AG09319 (cell line): ENCODE measurements at regions not wholly inside any gene's neighbourhood (a gene's known extent, or its start where the extent isn't known, plus 50 kb on each side); places are given as distances from the start of the nearest gene placed in this dataset.

ENCODE experiments used
- DNase-seq: peaks from one replicate; pipeline ENCODE4 v3.0.0-alpha.2; 2010; ENCODE audit warnings: low read depth; ENCODE audit errors: extremely low read depth
- TF ChIP-seq, protein P1 (sequence below): IDR thresholded peaks from 2 replicates; pipeline ENCODE4 v1.5.1; 2011; ENCODE audit warnings: low read depth, mild to moderate bottlenecking, inconsistent platforms, low read length, moderate library complexity

DNA sequence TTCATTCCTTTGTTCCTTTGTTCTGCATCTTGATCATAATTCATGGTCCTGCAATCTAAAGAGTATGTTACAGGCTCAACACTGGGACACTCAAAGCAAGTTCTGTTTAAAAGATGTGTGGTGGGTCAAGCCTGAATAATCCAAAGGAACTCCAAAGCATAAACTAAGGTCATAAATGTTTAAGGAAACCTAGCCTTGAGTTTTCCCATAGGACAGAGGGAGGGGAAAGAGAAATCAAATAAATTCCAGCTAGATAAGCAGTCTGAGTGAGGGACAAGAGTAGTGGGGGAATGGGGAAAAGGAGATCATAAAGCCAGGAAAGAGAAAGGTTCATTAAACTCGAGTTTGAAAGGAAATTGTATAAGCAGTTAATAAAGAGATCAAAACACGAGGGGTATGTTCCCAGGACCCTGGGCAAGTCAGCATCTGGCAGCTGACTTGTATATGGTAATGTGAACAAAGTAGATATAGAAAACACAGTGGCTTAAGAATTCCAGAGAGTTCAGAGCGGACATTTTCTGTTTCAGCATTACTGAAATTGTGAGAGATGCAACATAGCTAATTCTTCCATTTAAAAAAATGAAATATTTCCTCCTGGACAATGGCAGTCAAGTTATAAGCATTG lies 125.8 kb upstream of the EDNRA start:
- DNase-seq, result no peak
- TF ChIP-seq, protein P1, sequence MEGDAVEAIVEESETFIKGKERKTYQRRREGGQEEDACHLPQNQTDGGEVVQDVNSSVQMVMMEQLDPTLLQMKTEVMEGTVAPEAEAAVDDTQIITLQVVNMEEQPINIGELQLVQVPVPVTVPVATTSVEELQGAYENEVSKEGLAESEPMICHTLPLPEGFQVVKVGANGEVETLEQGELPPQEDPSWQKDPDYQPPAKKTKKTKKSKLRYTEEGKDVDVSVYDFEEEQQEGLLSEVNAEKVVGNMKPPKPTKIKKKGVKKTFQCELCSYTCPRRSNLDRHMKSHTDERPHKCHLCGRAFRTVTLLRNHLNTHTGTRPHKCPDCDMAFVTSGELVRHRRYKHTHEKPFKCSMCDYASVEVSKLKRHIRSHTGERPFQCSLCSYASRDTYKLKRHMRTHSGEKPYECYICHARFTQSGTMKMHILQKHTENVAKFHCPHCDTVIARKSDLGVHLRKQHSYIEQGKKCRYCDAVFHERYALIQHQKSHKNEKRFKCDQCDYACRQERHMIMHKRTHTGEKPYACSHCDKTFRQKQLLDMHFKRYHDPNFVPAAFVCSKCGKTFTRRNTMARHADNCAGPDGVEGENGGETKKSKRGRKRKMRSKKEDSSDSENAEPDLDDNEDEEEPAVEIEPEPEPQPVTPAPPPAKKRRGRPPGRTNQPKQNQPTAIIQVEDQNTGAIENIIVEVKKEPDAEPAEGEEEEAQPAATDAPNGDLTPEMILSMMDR, result no peak

DNA sequence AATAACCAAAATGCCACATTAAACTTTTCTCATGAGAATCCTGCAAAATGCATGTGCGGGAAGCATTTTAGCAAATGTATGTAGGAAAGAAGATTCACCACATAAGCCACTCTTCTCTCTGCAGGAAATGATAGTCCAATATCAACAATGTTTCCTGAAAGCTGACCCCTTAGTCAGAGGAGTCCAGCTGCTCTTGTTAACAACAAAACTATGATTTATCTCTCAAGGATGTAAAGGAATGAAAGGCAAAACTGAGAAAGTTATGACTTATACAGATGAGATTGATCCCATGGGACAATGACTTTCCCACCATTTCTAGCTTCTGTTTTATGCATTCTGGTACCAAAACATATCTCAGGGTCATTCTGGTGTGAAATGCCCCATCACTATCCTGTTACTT lies 125.0 kb upstream of the EDNRA start:
- TF ChIP-seq, protein P1, result no peak
- DNase-seq, result no peak

DNA sequence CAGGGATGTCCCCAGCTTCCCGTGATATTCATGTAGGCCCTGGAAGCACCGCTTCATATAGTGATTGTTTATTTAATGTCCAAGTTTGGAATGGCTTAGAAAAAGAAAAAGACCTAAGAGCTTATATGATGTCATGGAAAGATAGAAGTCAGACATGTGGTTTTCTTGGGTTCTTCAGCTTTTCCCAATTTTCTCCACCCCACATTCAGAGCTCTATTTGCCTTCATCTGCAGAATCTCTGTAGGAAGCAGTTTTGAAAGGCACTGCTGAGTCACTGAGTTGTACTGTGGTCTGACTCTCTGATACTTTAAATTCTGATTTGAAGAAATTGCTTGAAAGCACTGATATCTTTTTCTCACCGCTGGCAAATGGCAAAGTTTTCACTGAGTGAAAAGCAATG lies 120.6 kb upstream of the EDNRA start:
- TF ChIP-seq, protein P1, result no peak
- DNase-seq, result peak; percentile 44

DNA sequence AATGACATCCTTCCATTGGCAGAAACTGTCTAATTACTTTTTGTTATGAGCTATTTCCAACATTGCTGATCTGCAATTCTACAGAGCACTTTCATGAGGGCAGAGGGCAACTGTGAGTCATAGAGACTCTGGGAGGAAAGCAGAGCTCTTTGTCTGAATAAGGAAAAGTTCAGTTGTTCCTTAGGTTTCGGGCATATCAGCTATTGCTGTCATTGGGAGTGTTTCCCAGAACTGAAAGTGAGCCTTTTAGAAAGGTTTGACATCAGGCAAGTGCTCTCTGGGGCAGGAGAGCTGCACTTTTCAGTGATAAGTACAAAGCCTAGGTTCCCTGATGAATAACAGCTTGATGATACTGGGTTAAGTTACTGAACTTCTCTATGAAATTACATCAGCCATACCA lies 119.2 kb upstream of the EDNRA start:
- peak; percentile 49 for DNase-seq
- TF ChIP-seq, protein P1, result no peak

DNA sequence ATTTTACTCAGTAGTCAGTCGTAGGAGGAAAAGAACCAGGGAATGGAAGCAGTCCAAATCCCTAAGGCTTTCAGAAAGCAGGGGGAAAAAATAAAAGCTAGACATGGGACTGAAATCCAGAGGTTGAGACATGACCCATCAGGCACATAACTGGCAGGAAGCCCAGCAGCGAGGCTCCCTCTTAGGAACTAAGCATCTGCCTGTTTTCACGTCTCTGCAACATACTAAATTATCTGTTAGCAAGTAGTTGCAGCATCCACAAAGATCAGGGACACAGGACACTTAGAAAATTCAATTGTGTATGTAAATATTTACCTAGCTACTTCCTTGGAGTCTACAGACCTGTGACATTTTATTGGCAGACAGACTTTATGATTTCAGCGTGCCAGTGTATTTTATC lies 118.0 kb upstream of the EDNRA start:
- no peak for DNase-seq

DNA sequence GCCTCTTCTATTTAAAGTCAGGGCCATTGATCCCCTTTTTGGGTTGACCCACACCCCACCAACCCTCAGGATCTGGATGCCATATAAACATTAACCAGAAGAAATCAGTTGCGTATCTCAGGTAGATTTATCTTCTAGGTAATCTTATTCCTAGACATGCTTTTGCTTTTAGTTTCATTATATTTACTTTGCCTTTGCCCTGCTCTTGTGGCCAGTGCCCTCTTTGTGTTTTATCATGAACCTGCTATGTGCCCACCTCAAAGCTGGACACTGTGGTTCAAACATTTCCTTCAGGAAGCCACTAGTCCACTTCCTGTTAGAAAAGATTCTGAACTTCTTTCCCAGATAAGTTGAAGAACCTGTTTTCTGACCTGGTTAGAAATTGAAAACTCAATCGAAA lies 117.4 kb upstream of the EDNRA start:
- TF ChIP-seq, protein P1, result no peak
- no peak for DNase-seq

More for the DNA sequence above, 118.0 kb upstream of the EDNRA start:
- TF ChIP-seq, protein P1, result no peak

DNA sequence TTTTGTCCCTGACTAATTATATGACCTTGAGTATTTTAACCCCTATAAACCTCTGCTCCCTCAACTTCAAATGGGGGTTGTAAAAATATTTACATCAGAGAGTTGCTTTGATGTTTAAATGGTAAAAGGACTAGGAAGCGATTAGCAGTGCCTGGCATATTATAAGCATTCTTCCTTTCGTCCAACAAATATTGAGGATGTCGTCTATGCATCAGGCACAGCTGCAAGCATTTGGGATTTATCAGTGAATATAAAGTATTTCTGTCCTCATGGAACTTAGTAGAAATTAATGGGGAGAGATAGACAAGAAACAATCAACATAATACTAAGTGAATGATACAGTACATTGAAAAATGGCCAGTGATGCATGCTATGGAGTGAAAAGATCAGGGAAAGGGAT lies 115.5 kb upstream of the EDNRA start:
- no peak for DNase-seq
- TF ChIP-seq, protein P1, result no peak
